Left kidney (tissue), 1 donor: ENCODE measurements at regions not wholly inside any gene's neighbourhood (a gene's known extent, or its start where the extent isn't known, plus 50 kb on each side); places are given as distances from the start of the nearest gene placed in this dataset.

Source experiments
- DNase-seq: peaks from one replicate; pipeline ENCODE4 v3.0.0-alpha.2; 2013

GRCh38 chr10:3897156-3897555, 112.1 kb upstream of the KLF6 start:
- DNase-seq = no peak

GRCh38 chr10:3896161-3896560, 111.2 kb upstream of the KLF6 start:
- no peak for DNase-seq

- no peak for DNase-seq
These were observed 110.1 kb upstream of the KLF6 start for GRCh38 chr10:3895045-3895631.

GRCh38 chr10:3893901-3894563, 109.0 kb upstream of the KLF6 start:
- no peak for DNase-seq

GRCh38 chr10:3892440-3893425, 107.7 kb upstream of the KLF6 start:
- DNase-seq = no peak

- no peak for DNase-seq
These were observed 106.4 kb upstream of the KLF6 start for GRCh38 chr10:3891396-3891795.

- no peak for DNase-seq
These were observed 105.8 kb upstream of the KLF6 start for GRCh38 chr10:3890602-3891352.

- no peak for DNase-seq
These were observed 105.0 kb upstream of the KLF6 start for GRCh38 chr10:3889961-3890522.

GRCh38 chr10:3887885-3888476, 103.0 kb upstream of the KLF6 start:
- DNase-seq = no peak

- DNase-seq = no peak
These were observed 102.4 kb upstream of the KLF6 start for GRCh38 chr10:3887404-3887803.

GRCh38 chr10:3886641-3887251, 101.7 kb upstream of the KLF6 start:
- DNase-seq = peak; percentile 53

- no peak for DNase-seq
These were observed 101.2 kb upstream of the KLF6 start for GRCh38 chr10:3886191-3886590.

- no peak for DNase-seq
These were observed 97.8 kb upstream of the KLF6 start for GRCh38 chr10:3882855-3883254.

- no peak for DNase-seq
These were observed 96.6 kb upstream of the KLF6 start for GRCh38 chr10:3881622-3882021.

GRCh38 chr10:3879073-3879472, 94.1 kb upstream of the KLF6 start:
- DNase-seq = no peak

- DNase-seq = no peak
These were observed 92.4 kb upstream of the KLF6 start for GRCh38 chr10:3877211-3878000.

GRCh38 chr10:3876350-3876962, 91.4 kb upstream of the KLF6 start:
- DNase-seq = no peak

- DNase-seq = no peak
These were observed 90.8 kb upstream of the KLF6 start for GRCh38 chr10:3875842-3876235.

GRCh38 chr10:3874990-3875841, 90.2 kb upstream of the KLF6 start:
- no peak for DNase-seq
